ENCODE measurements at regions not wholly inside any gene's neighbourhood (a gene's known extent, or its start where the extent isn't known, plus 50 kb on each side); places are given as distances from the start of the nearest gene placed in this dataset.
"Not testable (repeated sequence)": the region's sequence is repeated elsewhere in the genome, so short reads cannot be mapped to it uniquely, and the experiment has no call there.

GRCh38 chr9:71612889-71613288 lies 155.4 kb downstream of the CEMIP2 start:
- Histone ChIP-seq H3K36me3 (ENCODE audit: control insufficient read depth in 1 of 2, insufficient read depth in 2 of 2, low read length in 2 of 2) (no peaks in the 10 kb centered on the region), H3K9me3 (ENCODE audit: control insufficient read depth in 1 of 2, low read length in 2 of 2) (peaks cover 0 to 3% of the 10 kb centered on the region in 2 donors), H3K4me3 (ENCODE audit: low read depth in 1 of 2, low read length in 2 of 2) (no peak overlapping the region), H3K27ac (ENCODE audit: low read length) (no peak overlapping the region), H3K27me3 (ENCODE audit: low read depth, low read length) (no peaks in the 10 kb centered on the region), H3K4me1 (ENCODE audit: control insufficient read depth in 1 of 2, insufficient read depth in 2 of 2, low read length in 2 of 2) (no peaks in the 10 kb centered on the region)

GRCh38 chr9:71609448-71609830 lies 158.9 kb downstream of the CEMIP2 start:
- no peaks in the 10 kb centered on the region for H3K27me3 ChIP-seq (ENCODE audit: low read depth, low read length)

GRCh38 chr9:71608825-71609447 lies 159.4 kb downstream of the CEMIP2 start:
- H3K4me3 ChIP-seq (ENCODE audit: low read depth in 1 of 2, low read length in 2 of 2): no peak overlapping the region
- H3K9me3 ChIP-seq (ENCODE audit: control insufficient read depth in 1 of 2, low read length in 2 of 2): no peaks in the 10 kb centered on the region
- no peaks in the 10 kb centered on the region for H3K27me3 ChIP-seq (ENCODE audit: low read depth, low read length)
- H3K36me3 ChIP-seq (ENCODE audit: control insufficient read depth in 1 of 2, insufficient read depth in 2 of 2, low read length in 2 of 2): no peaks in the 10 kb centered on the region
- H3K27ac ChIP-seq (ENCODE audit: low read length): no peak overlapping the region
- no peaks in the 10 kb centered on the region for H3K4me1 ChIP-seq (ENCODE audit: control insufficient read depth in 1 of 2, insufficient read depth in 2 of 2, low read length in 2 of 2)

More at GRCh38 chr9:71609448-71609830, 158.9 kb downstream of the CEMIP2 start:
- Histone ChIP-seq H3K36me3 (ENCODE audit: control insufficient read depth in 1 of 2, insufficient read depth in 2 of 2, low read length in 2 of 2) (no peaks in the 10 kb centered on the region), H3K27ac (ENCODE audit: low read length) (no peak overlapping the region), H3K4me1 (ENCODE audit: control insufficient read depth in 1 of 2, insufficient read depth in 2 of 2, low read length in 2 of 2) (no peaks in the 10 kb centered on the region), H3K9me3 (ENCODE audit: control insufficient read depth in 1 of 2, low read length in 2 of 2) (no peaks in the 10 kb centered on the region), H3K4me3 (ENCODE audit: low read depth in 1 of 2, low read length in 2 of 2) (no peak overlapping the region)

- Histone ChIP-seq H3K27ac (ENCODE audit: low read length) (no peak overlapping the region), H3K4me1 (ENCODE audit: control insufficient read depth in 1 of 2, insufficient read depth in 2 of 2, low read length in 2 of 2) (no peaks in the 10 kb centered on the region), H3K4me3 (ENCODE audit: low read depth in 1 of 2, low read length in 2 of 2) (no peak overlapping the region), H3K27me3 (ENCODE audit: low read depth, low read length) (no peaks in the 10 kb centered on the region), H3K36me3 (ENCODE audit: control insufficient read depth in 1 of 2, insufficient read depth in 2 of 2, low read length in 2 of 2) (no peaks in the 10 kb centered on the region), H3K9me3 (ENCODE audit: control insufficient read depth in 1 of 2, low read length in 2 of 2) (no peaks in the 10 kb centered on the region)
These were observed 160.3 kb downstream of the CEMIP2 start for GRCh38 chr9:71608021-71608420.

GRCh38 chr9:71607461-71607881 lies 160.8 kb downstream of the CEMIP2 start:
- H3K9me3 ChIP-seq (ENCODE audit: control insufficient read depth in 1 of 2, low read length in 2 of 2): no peaks in the 10 kb centered on the region
- no peaks in the 10 kb centered on the region for H3K4me1 ChIP-seq (ENCODE audit: control insufficient read depth in 1 of 2, insufficient read depth in 2 of 2, low read length in 2 of 2)
- no peaks in the 10 kb centered on the region for H3K27me3 ChIP-seq (ENCODE audit: low read depth, low read length)
- no peak overlapping the region for H3K4me3 ChIP-seq (ENCODE audit: low read depth in 1 of 2, low read length in 2 of 2)
- H3K36me3 ChIP-seq (ENCODE audit: control insufficient read depth in 1 of 2, insufficient read depth in 2 of 2, low read length in 2 of 2): no peaks in the 10 kb centered on the region
- no peak overlapping the region for H3K27ac ChIP-seq (ENCODE audit: low read length)

GRCh38 chr9:71604197-71605063 lies 163.9 kb downstream of the CEMIP2 start:
- H3K9me3 ChIP-seq (ENCODE audit: control insufficient read depth in 1 of 2, low read length in 2 of 2): no peaks in the 10 kb centered on the region
- H3K4me3 ChIP-seq (ENCODE audit: low read depth in 1 of 2, low read length in 2 of 2): no peak overlapping the region
- no peaks in the 10 kb centered on the region for H3K36me3 ChIP-seq (ENCODE audit: control insufficient read depth in 1 of 2, insufficient read depth in 2 of 2, low read length in 2 of 2)
- H3K27ac ChIP-seq (ENCODE audit: low read length): no peak overlapping the region
- H3K4me1 ChIP-seq (ENCODE audit: control insufficient read depth in 1 of 2, insufficient read depth in 2 of 2, low read length in 2 of 2): no peaks in the 10 kb centered on the region
- H3K27me3 ChIP-seq (ENCODE audit: low read depth, low read length): no peaks in the 10 kb centered on the region

- Histone ChIP-seq H3K36me3 (ENCODE audit: control insufficient read depth in 1 of 2, insufficient read depth in 2 of 2, low read length in 2 of 2) (no peaks in the 10 kb centered on the region), H3K27me3 (ENCODE audit: low read depth, low read length) (no peaks in the 10 kb centered on the region), H3K9me3 (ENCODE audit: control insufficient read depth in 1 of 2, low read length in 2 of 2) (no peaks in the 10 kb centered on the region), H3K4me3 (ENCODE audit: low read depth in 1 of 2, low read length in 2 of 2) (no peak overlapping the region), H3K4me1 (ENCODE audit: control insufficient read depth in 1 of 2, insufficient read depth in 2 of 2, low read length in 2 of 2) (no peaks in the 10 kb centered on the region), H3K27ac (ENCODE audit: low read length) (no peak overlapping the region)
These were observed 165.7 kb downstream of the CEMIP2 start for GRCh38 chr9:71602652-71603051.

- not testable (repeated sequence) for H3K9me3 ChIP-seq (ENCODE audit: control insufficient read depth in 1 of 2, low read length in 2 of 2); H3K27me3 ChIP-seq (ENCODE audit: low read depth, low read length); H3K4me1 ChIP-seq (ENCODE audit: control insufficient read depth in 1 of 2, insufficient read depth in 2 of 2, low read length in 2 of 2); H3K36me3 ChIP-seq (ENCODE audit: control insufficient read depth in 1 of 2, insufficient read depth in 2 of 2, low read length in 2 of 2); H3K4me3 ChIP-seq (ENCODE audit: low read depth in 1 of 2, low read length in 2 of 2); H3K27ac ChIP-seq (ENCODE audit: low read length)
These were observed 172.6 kb downstream of the CEMIP2 start for GRCh38 chr9:71595762-71596161.

- Histone ChIP-seq H3K27me3 (ENCODE audit: low read depth, low read length) (no peaks in the 10 kb centered on the region), H3K4me3 (ENCODE audit: low read depth in 1 of 2, low read length in 2 of 2) (no peak overlapping the region), H3K9me3 (ENCODE audit: control insufficient read depth in 1 of 2, low read length in 2 of 2) (no peaks in the 10 kb centered on the region), H3K4me1 (ENCODE audit: control insufficient read depth in 1 of 2, insufficient read depth in 2 of 2, low read length in 2 of 2) (peaks cover 0 to under 1% of the 10 kb centered on the region in 2 donors), H3K27ac (ENCODE audit: low read length) (no peak overlapping the region), H3K36me3 (ENCODE audit: control insufficient read depth in 1 of 2, insufficient read depth in 2 of 2, low read length in 2 of 2) (no peaks in the 10 kb centered on the region)
These were observed 173.8 kb downstream of the CEMIP2 start for GRCh38 chr9:71594541-71594940.

- Histone ChIP-seq H3K4me3 (ENCODE audit: low read depth in 1 of 2, low read length in 2 of 2) (no peak overlapping the region), H3K36me3 (ENCODE audit: control insufficient read depth in 1 of 2, insufficient read depth in 2 of 2, low read length in 2 of 2) (no peaks in the 10 kb centered on the region), H3K9me3 (ENCODE audit: control insufficient read depth in 1 of 2, low read length in 2 of 2) (no peaks in the 10 kb centered on the region), H3K4me1 (ENCODE audit: control insufficient read depth in 1 of 2, insufficient read depth in 2 of 2, low read length in 2 of 2) (peaks cover 0 to 8% of the 10 kb centered on the region in 2 donors), H3K27me3 (ENCODE audit: low read depth, low read length) (no peaks in the 10 kb centered on the region), H3K27ac (ENCODE audit: low read length) (no peak overlapping the region)
These were observed 175.9 kb downstream of the CEMIP2 start for GRCh38 chr9:71592400-71592799.

GRCh38 chr9:71590362-71590761 lies 178.0 kb downstream of the CEMIP2 start:
- Histone ChIP-seq H3K4me3 (ENCODE audit: low read depth in 1 of 2, low read length in 2 of 2) (no peak overlapping the region), H3K27ac (ENCODE audit: low read length) (no peak overlapping the region), H3K36me3 (ENCODE audit: control insufficient read depth in 1 of 2, insufficient read depth in 2 of 2, low read length in 2 of 2) (no peaks in the 10 kb centered on the region), H3K27me3 (ENCODE audit: low read depth, low read length) (no peaks in the 10 kb centered on the region), H3K4me1 (ENCODE audit: control insufficient read depth in 1 of 2, insufficient read depth in 2 of 2, low read length in 2 of 2) (peaks cover 0 to 8% of the 10 kb centered on the region in 2 donors), H3K9me3 (ENCODE audit: control insufficient read depth in 1 of 2, low read length in 2 of 2) (no peaks in the 10 kb centered on the region)

Measured in muscle layer of duodenum (tissue), 2 donors.